ENCODE measurements at regions not wholly inside any gene's neighbourhood (a gene's known extent, or its start where the extent isn't known, plus 50 kb on each side); places are given as distances from the start of the nearest gene placed in this dataset.

DNA sequence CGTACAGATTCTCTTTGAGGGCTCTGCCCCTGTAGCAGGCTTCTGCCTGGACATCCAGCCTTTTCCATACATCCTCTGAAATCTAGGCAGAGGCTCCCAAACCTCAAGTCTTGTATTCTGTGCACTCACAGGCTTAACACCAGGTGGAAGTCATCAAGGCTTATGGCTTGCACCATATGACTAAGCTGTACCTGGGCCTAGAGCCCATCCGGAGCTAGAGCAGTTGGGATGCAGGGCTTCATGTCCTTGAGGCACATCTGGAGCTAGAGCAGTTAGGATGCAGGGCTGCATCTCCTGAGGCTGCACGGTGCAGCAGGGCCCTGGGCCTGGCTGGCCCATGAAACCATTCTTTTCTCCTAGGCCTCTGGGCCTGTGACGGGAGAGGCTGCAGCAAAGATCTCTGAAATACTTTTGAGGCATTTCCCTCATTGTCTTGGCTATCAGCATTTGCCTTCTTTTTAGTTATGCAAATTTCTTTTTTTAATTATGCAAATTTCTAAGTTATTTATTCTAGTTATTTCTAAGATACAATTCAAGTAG, 98.7 kb downstream of the CD24 start:
- TF ChIP-seq FOXJ3 (CRISPR knock-in tag; IDR thresholded peaks at IDR 0.05) (no peak), RFX5 (IDR thresholded peaks at IDR 0.05; ENCODE audit: low read length) (no peak), MXI1 (IDR thresholded peaks at IDR 0.05; ENCODE audit: low read depth, low read length) (no peak), RAD21 (IDR thresholded peaks at IDR 0.05; ENCODE audit: low read length) (no peak), SMC3 (IDR thresholded peaks at IDR 0.05; ENCODE audit: low read depth, low read length) (no peak), GATA2 (CRISPR knock-in tag; IDR thresholded peaks at IDR 0.05) (no peak)
- TF ChIP-seq, protein P1, sequence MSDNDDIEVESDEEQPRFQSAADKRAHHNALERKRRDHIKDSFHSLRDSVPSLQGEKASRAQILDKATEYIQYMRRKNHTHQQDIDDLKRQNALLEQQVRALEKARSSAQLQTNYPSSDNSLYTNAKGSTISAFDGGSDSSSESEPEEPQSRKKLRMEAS (IDR thresholded peaks at IDR 0.05; ENCODE audit: low read depth): no peak
- TF ChIP-seq, protein P2, sequence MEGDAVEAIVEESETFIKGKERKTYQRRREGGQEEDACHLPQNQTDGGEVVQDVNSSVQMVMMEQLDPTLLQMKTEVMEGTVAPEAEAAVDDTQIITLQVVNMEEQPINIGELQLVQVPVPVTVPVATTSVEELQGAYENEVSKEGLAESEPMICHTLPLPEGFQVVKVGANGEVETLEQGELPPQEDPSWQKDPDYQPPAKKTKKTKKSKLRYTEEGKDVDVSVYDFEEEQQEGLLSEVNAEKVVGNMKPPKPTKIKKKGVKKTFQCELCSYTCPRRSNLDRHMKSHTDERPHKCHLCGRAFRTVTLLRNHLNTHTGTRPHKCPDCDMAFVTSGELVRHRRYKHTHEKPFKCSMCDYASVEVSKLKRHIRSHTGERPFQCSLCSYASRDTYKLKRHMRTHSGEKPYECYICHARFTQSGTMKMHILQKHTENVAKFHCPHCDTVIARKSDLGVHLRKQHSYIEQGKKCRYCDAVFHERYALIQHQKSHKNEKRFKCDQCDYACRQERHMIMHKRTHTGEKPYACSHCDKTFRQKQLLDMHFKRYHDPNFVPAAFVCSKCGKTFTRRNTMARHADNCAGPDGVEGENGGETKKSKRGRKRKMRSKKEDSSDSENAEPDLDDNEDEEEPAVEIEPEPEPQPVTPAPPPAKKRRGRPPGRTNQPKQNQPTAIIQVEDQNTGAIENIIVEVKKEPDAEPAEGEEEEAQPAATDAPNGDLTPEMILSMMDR (IDR thresholded peaks at IDR 0.05): no peak
